RPMI7951 (cell line): ENCODE measurements at regions not wholly inside any gene's neighbourhood (a gene's known extent, or its start where the extent isn't known, plus 50 kb on each side); places are given as distances from the start of the nearest gene placed in this dataset.

ENCODE experiments used
- DNase-seq: peaks from one replicate; pipeline ENCODE4 v3.0.0-alpha.2; 2012; ENCODE audit warnings: low read depth

GRCh38 chr2:72004201-72004915 lies 143.3 kb downstream of the CYP26B1 start:
- no peak for DNase-seq

GRCh38 chr2:72003796-72004195 lies 143.9 kb downstream of the CYP26B1 start:
- DNase-seq, result no peak

GRCh38 chr2:72003124-72003523 lies 144.5 kb downstream of the CYP26B1 start:
- DNase-seq, result no peak

- no peak for DNase-seq
Observed at GRCh38 chr2:72001937-72002690, 145.5 kb downstream of the CYP26B1 start.

GRCh38 chr2:72000110-72000509 lies 147.6 kb downstream of the CYP26B1 start:
- DNase-seq, result no peak

GRCh38 chr2:71999580-71999979 lies 148.1 kb downstream of the CYP26B1 start:
- DNase-seq, result no peak

- DNase-seq, result no peak
Observed at GRCh38 chr2:71997843-71998242, 149.8 kb downstream of the CYP26B1 start.

- peak; percentile 71 for DNase-seq
Observed at GRCh38 chr2:71995067-71995665, 152.5 kb downstream of the CYP26B1 start.

- DNase-seq, result no peak
Observed at GRCh38 chr2:71992036-71992435, 155.6 kb downstream of the CYP26B1 start.

GRCh38 chr2:71991397-71991796 lies 156.3 kb downstream of the CYP26B1 start:
- no peak for DNase-seq

GRCh38 chr2:71990826-71991225 lies 156.8 kb downstream of the CYP26B1 start:
- no peak for DNase-seq

GRCh38 chr2:71990122-71990521 lies 157.5 kb downstream of the CYP26B1 start:
- no peak for DNase-seq

- no peak for DNase-seq
Observed at GRCh38 chr2:71989671-71990070, 158.0 kb downstream of the CYP26B1 start.

GRCh38 chr2:71988170-71988569 lies 159.5 kb downstream of the CYP26B1 start:
- DNase-seq, result no peak

- DNase-seq, result no peak
Observed at GRCh38 chr2:71976685-71977084, 171.0 kb downstream of the CYP26B1 start.

- DNase-seq, result peak; percentile 49
Observed at GRCh38 chr2:71974846-71975245, 172.8 kb downstream of the CYP26B1 start.

- DNase-seq, result no peak
Observed at GRCh38 chr2:71971493-71971892, 176.2 kb downstream of the CYP26B1 start.

- peak; percentile 42 for DNase-seq
Observed at GRCh38 chr2:71965530-71965929, 182.1 kb downstream of the CYP26B1 start.

- DNase-seq, result peak; percentile 83
Observed at GRCh38 chr2:71962911-71963694, 184.6 kb downstream of the CYP26B1 start.

GRCh38 chr2:71962350-71962749 lies 185.3 kb downstream of the CYP26B1 start:
- no peak for DNase-seq

GRCh38 chr2:71961289-71962027 lies 186.2 kb downstream of the CYP26B1 start:
- DNase-seq, result no peak
